ENCODE measurements at regions not wholly inside any gene's neighbourhood (a gene's known extent, or its start where the extent isn't known, plus 50 kb on each side); places are given as distances from the start of the nearest gene placed in this dataset.

GRCh38 chr3:193087336-193087735 lies 153.7 kb upstream of the PLAAT1 start:
- H3K4me2 ChIP-seq (ENCODE audit: insufficient read depth, low read length) = no peak overlapping the region
- H3K36me3 ChIP-seq (ENCODE audit: control insufficient read depth, insufficient read depth, low read length) = no peaks in the 10 kb centered on the region
- DNase-seq (ENCODE audit: extremely low read depth in 1 of 4, low spot score in 3 of 4) (no peak), FAIRE-seq (no peak), ATAC-seq (no peak)
- H2AFZ ChIP-seq (ENCODE audit: low read depth, low read length) = no peak overlapping the region
- CTCF ChIA-PET (ENCODE audit: low intra/inter-chr PET ratio) = no interaction called here
- no peaks in the 10 kb centered on the region for H4K20me1 ChIP-seq (replicated peaks; ENCODE audit: control insufficient read depth, insufficient read depth, low read length)
- no peak overlapping the region for H3K4me3 ChIP-seq
- BruUV-seq (replicated peaks) = no TSS peak
- H3K79me2 ChIP-seq (ENCODE audit: control insufficient read depth, insufficient read depth, low read length) = no peaks in the 10 kb centered on the region
- no peaks in the 10 kb centered on the region for H3K4me1 ChIP-seq (replicated peaks in 1 of 2; ENCODE audit: control insufficient read depth in 2 of 2, insufficient read depth in 2 of 2, low read length in 2 of 2)
- H3K9me1 ChIP-seq (ENCODE audit: control insufficient read depth, insufficient read depth, low read length) = no peaks in the 10 kb centered on the region
- POLR2A ChIA-PET = no interaction called here
- H3K27ac ChIP-seq (ENCODE audit: extremely low read depth, low read depth, low read length) = no peak overlapping the region
- in situ Hi-C loops (cut with MboI) (no loop called here), intact Hi-C loops (cut with micrococcal nuclease) (no loop called here)
- no peaks in the 10 kb centered on the region for H3K27me3 ChIP-seq (ENCODE audit: control insufficient read depth in 2 of 2, insufficient read depth in 2 of 2, low read length in 2 of 2)
- H3K9me3 ChIP-seq (replicated peaks; ENCODE audit: control insufficient read depth, insufficient read depth, low read depth, low read length) = no peaks in the 10 kb centered on the region; the same call in 1 of the 2 replicates
- no peak overlapping the region for H3K9ac ChIP-seq (ENCODE audit: insufficient read depth in 1 of 2, low read depth in 2 of 2, low read length in 2 of 2)
- TF ChIP-seq PHB2 (IDR thresholded peaks at IDR 0.05; ENCODE audit: low read depth) = no peak
- TF ChIP-seq, protein P1, sequence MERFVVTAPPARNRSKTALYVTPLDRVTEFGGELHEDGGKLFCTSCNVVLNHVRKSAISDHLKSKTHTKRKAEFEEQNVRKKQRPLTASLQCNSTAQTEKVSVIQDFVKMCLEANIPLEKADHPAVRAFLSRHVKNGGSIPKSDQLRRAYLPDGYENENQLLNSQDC (CRISPR knock-in tag; IDR thresholded peaks at IDR 0.05) = no peak
- no peak for TF ChIP-seq ZNF699 (CRISPR knock-in tag; IDR thresholded peaks at IDR 0.05; ENCODE audit: insufficient replicate concordance)
- no peak for TF ChIP-seq POLR3G (IDR thresholded peaks at IDR 0.05; ENCODE audit: extremely low read depth, insufficient read length, insufficient replicate concordance)
- no peak for TF ChIP-seq DIDO1 (tag; IDR thresholded peaks at IDR 0.05; ENCODE audit: low read depth)
- no peak for TF ChIP-seq ZBTB17 (CRISPR knock-in tag; IDR thresholded peaks at IDR 0.05)
- no peak for TF ChIP-seq POLR2B (IDR thresholded peaks at IDR 0.05; ENCODE audit: low read depth, partially characterized antibody)
- TF ChIP-seq RBM39 (optimal IDR thresholded peaks at IDR 0.05; ENCODE audit: low read depth, low read length) = no peak
- TF ChIP-seq HOXB6 (CRISPR knock-in tag; IDR thresholded peaks at IDR 0.05; ENCODE audit: borderline replicate concordance) = no peak
- no peak for TF ChIP-seq ZNF561 (CRISPR knock-in tag; conservative IDR thresholded peaks at IDR 0.05)
- no peak for TF ChIP-seq ATF6 (CRISPR knock-in tag; IDR thresholded peaks at IDR 0.05)
- no peak for TF ChIP-seq ZKSCAN1 (IDR thresholded peaks at IDR 0.05; ENCODE audit: low read depth, low read length)
- no peak for TF ChIP-seq HDAC6 (IDR thresholded peaks at IDR 0.05; ENCODE audit: low read depth, low read length)
- no peak for TF ChIP-seq RUNX1 (IDR thresholded peaks at IDR 0.05; ENCODE audit: low read depth)
- no peak for TF ChIP-seq POLR2G (IDR thresholded peaks at IDR 0.05; ENCODE audit: low read depth, low read length)
- no peak for TF ChIP-seq ADNP (tag; IDR thresholded peaks at IDR 0.05)
- 0% methylated on average over 3 of the region's 3 CpGs for WGBS (ENCODE audit: insufficient coverage, low coverage, missing lambda C conversion rate)
